HUES64 (cell line): ENCODE measurements at regions not wholly inside any gene's neighbourhood (a gene's known extent, or its start where the extent isn't known, plus 50 kb on each side); places are given as distances from the start of the nearest gene placed in this dataset.
"Not testable (repeated sequence)": the region's sequence is repeated elsewhere in the genome, so short reads cannot be mapped to it uniquely, and the experiment has no call there.

Experiments used
- H3K27ac ChIP-seq: 2 replicates; pipeline ENCODE4 v1.7.0; 2013; ENCODE audit warnings: low read depth, low read length, inconsistent platforms
- H3K27me3 ChIP-seq: 2 replicates; pipeline ENCODE4 v1.6.1; 2013; ENCODE audit warnings: mild to moderate bottlenecking, low read length; ENCODE audit not compliant: insufficient read depth
- H3K36me3 ChIP-seq: 2 replicates; pipeline ENCODE4 v1.6.1; 2013; ENCODE audit warnings: mild to moderate bottlenecking, low read length; ENCODE audit not compliant: insufficient read depth
- H3K4me1 ChIP-seq: 2 replicates; pipeline ENCODE4 v1.6.1; 2013; ENCODE audit warnings: mild to moderate bottlenecking, low read length, moderate library complexity; ENCODE audit not compliant: insufficient read depth
- H3K4me3 ChIP-seq: 2 replicates; pipeline ENCODE4 v1.5.1; 2013; ENCODE audit warnings: mild to moderate bottlenecking, low read length, moderate library complexity
- H3K9ac ChIP-seq: 2 replicates; pipeline ENCODE4 v1.6.1; 2013; ENCODE audit warnings: mild to moderate bottlenecking, low read depth, low read length
- H3K9me3 ChIP-seq: 2 replicates; pipeline ENCODE4 v1.6.1; 2013; ENCODE audit warnings: low read depth, low read length; ENCODE audit not compliant: insufficient read depth
- WGBS: fragments of 150-250, 120-280 bp; methylation state at CpG from one replicate; pipeline ENCODE4 v1.1.7; 2013; ENCODE audit warnings: missing lambda C conversion rate; 5-methylcytosine and 5-hydroxymethylcytosine counted together

DNA sequence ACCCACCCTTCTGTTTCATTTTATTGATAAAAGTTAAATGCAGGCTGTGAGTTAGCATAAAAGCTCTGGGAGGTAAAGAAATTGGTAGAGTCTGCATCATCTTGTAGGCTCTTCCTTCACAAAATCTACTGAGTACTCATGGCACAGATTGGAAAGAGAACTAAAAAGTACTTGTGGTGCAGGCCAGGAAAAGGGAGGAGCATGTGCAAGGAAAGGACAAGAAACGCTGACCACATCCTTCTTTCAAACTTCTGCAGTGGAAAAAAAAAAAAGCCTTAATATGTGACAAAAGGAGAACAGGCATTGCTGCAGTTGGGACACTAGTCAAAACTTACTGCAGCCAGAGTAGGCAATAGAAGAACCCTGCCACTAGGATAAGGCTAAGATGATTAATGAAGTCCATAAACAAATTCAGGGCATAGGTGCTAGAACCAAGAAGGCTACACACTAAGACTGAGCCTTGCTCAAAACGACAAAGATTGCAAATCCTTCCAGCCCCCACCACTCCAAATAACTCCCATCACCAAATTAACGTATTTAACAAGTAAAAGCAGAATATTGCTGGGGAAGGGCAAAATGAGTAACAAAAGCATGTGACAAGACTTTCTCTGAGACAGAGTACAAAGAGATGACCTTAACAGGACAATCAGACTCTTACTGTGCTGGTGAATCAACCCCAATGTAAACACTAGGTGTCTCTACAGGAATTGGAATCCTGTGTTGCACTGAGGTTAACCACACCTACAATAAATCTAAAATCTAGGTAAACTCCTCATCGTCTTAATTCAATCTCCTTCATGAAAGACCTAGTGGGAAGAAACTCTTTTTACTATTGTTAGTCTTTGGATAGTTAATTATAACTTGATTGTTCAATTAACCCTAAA, 1024.8 kb downstream of the TLE1 start:
- no peak overlapping the region for H3K9ac ChIP-seq
- no peaks in the 10 kb centered on the region for H3K27me3 ChIP-seq
- H3K27ac ChIP-seq, result no peak overlapping the region
- H3K4me3 ChIP-seq, result no peak overlapping the region
- 73% methylated on average over 3 of the region's 4 CpGs for WGBS
- no peaks in the 10 kb centered on the region for H3K36me3 ChIP-seq
- H3K9me3 ChIP-seq, result no peaks in the 10 kb centered on the region
- no peaks in the 10 kb centered on the region for H3K4me1 ChIP-seq

DNA sequence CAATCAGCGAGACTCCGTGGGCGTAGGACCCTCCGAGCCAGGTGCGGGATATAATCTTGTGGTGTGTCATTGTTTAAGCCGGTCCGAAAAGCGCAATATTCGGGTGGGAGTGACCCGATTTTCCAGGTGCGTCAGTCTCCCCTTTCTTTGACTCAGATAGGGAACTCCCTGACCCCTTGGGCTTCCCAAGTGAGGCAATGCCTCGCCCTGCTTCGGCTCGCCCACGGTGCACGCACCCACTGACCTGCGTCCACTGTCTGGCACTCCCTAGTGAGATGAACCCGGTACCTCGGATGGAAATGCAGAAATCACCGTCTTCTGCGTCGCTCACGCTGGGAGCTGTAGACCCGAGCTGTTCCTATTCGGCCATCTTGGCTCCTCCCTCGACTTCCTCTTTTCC, 1029.6 kb downstream of the TLE1 start:
- H3K4me1 ChIP-seq, H3K27me3 ChIP-seq, H3K36me3 ChIP-seq, H3K27ac ChIP-seq, H3K4me3 ChIP-seq, H3K9me3 ChIP-seq, H3K9ac ChIP-seq: not testable (repeated sequence)
- WGBS, result 94% methylated on average over 26 of the region's 26 CpGs

DNA sequence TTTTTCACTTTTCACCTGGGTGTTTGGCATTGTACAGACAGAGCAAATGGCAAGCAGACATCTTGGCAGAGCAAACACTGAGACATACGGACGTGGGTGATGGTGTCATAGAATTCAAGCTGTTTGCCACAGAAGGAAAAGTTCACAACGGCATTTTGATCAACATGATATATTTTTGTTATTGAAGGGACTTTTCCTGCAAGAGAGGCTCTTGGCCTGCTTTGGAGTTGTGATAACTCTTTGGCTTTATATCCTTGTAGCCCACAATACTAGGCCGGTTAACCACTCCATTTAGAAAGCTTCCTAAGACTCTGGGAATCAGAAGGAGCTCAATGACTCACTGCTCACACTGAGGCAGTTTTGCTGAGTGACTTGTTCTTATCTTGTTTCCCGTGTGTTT, 1038.3 kb downstream of the TLE1 start:
- 92% methylated on average over 5 of the region's 5 CpGs for WGBS

DNA sequence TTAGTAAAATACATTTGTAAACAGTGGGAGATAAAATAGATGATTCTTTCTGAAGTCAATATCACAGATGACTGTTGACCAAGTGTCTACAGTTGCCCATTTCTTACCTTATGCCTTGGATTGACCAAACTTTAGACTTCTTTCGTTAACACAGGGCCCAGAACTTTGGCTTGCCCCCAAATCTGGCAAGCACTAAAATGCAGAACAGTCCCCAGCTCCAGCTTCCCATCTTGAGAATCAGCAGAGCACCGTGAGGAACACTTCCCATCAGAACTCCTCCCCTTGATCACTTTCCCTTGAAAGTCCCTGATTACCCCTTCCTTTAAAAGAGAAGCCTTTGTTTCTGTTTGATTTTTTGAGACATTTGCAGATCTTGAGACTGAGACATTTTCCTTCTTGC, 1039.9 kb downstream of the TLE1 start:
- H3K9ac ChIP-seq, result no peak overlapping the region
- WGBS, result 90% methylated on average over 2 of the region's 2 CpGs
- no peaks in the 10 kb centered on the region for H3K36me3 ChIP-seq
- H3K4me3 ChIP-seq, result no peak overlapping the region
- H3K27me3 ChIP-seq, result no peaks in the 10 kb centered on the region
- H3K27ac ChIP-seq, result no peak overlapping the region
- no peaks in the 10 kb centered on the region for H3K9me3 ChIP-seq
- H3K4me1 ChIP-seq, result 0 out of 2 replicates have a peak, but pooled peaks cover 3% of the 10 kb centered on the region

More for the DNA sequence above, 1038.3 kb downstream of the TLE1 start:
- Histone ChIP-seq H3K27ac (no peak overlapping the region), H3K36me3 (no peaks in the 10 kb centered on the region), H3K4me3 (no peak overlapping the region), H3K9ac (no peak overlapping the region), H3K9me3 (no peaks in the 10 kb centered on the region), H3K27me3 (no peaks in the 10 kb centered on the region), H3K4me1 (0 out of 2 replicates have a peak, but pooled peaks cover 3% of the 10 kb centered on the region)

DNA sequence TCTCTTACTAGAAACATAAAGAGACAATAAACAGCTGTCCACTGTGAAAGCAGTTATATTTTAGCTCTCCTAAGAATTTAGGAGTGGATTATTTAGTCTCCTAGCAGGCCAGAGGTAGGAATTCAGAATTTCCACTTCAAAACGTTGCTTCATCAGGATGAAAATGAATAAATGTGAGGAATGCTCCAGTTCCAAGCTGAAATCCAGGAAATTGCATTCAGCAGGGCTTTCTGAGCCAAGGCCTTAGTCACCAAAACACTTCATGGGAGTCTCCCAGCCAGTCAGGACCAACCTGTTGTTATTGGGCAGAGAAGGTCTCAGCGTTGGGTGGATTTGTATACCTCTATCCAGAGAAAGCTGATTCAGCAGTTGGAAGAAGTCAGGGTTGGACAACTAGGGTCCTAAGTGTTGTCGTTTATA, 1040.3 kb downstream of the TLE1 start:
- Histone ChIP-seq H3K27ac (no peak overlapping the region), H3K9ac (no peak overlapping the region), H3K9me3 (no peaks in the 10 kb centered on the region), H3K27me3 (no peaks in the 10 kb centered on the region), H3K4me1 (0 out of 2 replicates have a peak, but pooled peaks cover 3% of the 10 kb centered on the region), H3K4me3 (no peak overlapping the region), H3K36me3 (no peaks in the 10 kb centered on the region)
- WGBS, result 79% methylated on average over 3 of the region's 3 CpGs

DNA sequence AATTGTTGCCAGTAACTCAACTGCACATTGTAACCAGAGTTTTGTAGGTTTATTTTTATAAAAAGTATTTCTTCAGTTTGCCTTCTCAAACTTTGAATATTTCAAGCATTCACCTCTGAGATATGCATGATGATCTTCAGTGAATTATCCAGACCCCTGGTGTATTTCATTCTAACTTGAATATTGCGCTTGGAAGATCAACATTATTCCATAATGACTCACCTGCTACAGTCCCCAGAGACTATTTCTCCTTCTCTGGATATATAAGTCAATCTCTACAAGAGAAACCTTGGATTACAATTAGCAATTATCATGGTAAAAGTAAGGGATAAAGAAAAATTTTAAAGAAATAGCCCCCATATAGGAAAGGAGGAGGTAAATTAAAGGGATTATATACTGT, 1041.0 kb downstream of the TLE1 start:
- WGBS, result 88% methylated on average over 1 of the region's 1 CpG
- Histone ChIP-seq H3K36me3 (no peaks in the 10 kb centered on the region), H3K27ac (no peak overlapping the region), H3K9me3 (no peaks in the 10 kb centered on the region), H3K4me3 (no peak overlapping the region), H3K4me1 (0 out of 2 replicates have a peak, but pooled peaks cover 3% of the 10 kb centered on the region), H3K27me3 (no peaks in the 10 kb centered on the region), H3K9ac (no peak overlapping the region)

DNA sequence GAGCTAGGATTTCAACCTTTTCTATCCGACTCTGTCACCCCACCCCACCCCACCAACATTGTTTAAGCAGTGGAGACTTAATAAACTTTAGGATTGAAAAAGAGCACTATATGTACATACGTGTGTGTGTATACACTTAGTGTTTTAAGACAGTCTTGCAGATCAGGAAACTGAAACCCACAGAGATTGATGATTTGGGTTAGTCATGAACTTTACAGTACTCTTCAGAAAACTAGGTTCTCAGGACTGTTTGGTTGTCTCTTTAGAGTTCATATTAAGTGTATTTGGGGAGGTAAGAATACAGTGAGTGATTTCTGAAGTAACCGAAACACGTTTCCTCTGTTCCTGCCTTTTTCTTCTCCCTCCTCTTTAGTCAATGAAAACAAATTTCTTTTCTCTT, 1043.1 kb downstream of the TLE1 start:
- WGBS, result 97% methylated on average over 1 of the region's 4 CpGs

DNA sequence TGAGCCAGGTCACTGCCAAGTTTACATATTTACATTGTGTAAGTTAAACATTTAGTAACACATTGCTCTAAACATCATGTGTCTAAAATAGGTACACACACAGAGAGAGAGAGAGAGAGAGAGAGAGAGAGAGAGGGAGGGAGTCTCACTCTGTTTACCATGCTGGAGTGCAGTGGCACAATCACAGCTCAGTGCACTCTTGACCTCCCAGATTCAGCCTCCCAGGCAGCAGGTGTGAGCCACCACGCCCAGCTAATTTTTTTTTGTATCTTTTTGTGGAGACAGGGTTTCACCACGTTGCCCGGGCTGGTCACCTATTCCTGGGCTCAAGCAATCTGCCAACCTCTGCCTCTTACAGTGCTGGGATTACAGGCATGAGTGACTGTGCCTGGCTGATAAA, 1045.3 kb downstream of the TLE1 start:
- 0 out of 2 replicates have a peak, but pooled peaks cover 3% of the 10 kb centered on the region for H3K4me1 ChIP-seq
- H3K36me3 ChIP-seq, result no peaks in the 10 kb centered on the region
- no peak overlapping the region for H3K4me3 ChIP-seq
- no peaks in the 10 kb centered on the region for H3K27me3 ChIP-seq
- no peak overlapping the region for H3K27ac ChIP-seq
- H3K9ac ChIP-seq, result no peak overlapping the region
- H3K9me3 ChIP-seq, result no peaks in the 10 kb centered on the region
- WGBS, result 90% methylated on average over 3 of the region's 3 CpGs

More for the DNA sequence above, 1043.1 kb downstream of the TLE1 start:
- Histone ChIP-seq H3K36me3 (no peaks in the 10 kb centered on the region), H3K4me1 (0 out of 2 replicates have a peak, but pooled peaks cover 3% of the 10 kb centered on the region), H3K9ac (no peak overlapping the region), H3K27me3 (no peaks in the 10 kb centered on the region), H3K9me3 (no peaks in the 10 kb centered on the region), H3K4me3 (no peak overlapping the region), H3K27ac (no peak overlapping the region)

DNA sequence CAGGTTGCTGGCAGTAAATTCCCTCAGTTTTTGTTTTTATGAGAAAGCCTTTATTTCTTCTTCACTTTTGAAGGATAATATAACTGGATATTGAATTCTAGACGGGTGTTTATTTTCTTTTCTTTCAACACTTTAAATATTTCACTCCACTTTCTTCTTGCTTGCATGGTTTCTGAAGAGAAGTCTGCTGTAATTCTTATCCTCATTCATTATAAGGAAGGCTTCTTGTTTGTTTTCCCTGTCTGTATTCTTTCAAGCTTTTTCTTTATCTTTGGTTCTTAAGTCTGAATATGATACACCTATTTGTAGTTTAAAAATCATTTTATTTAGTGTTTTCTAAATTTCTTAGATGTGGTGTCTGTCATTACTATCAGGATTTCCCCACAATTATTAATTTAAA, 1054.3 kb downstream of the TLE1 start:
- H3K27me3 ChIP-seq, result no peaks in the 10 kb centered on the region
- 0 out of 2 replicates have a peak, but pooled peaks cover 3% of the 10 kb centered on the region for H3K4me1 ChIP-seq
- no CpG with 5 or more reads among the region's 1 CpG for WGBS
- H3K4me3 ChIP-seq, result no peak overlapping the region
- H3K9me3 ChIP-seq, result peaks cover 13% of the 10 kb centered on the region
- no peak overlapping the region for H3K9ac ChIP-seq
- H3K36me3 ChIP-seq, result no peaks in the 10 kb centered on the region
- no peak overlapping the region for H3K27ac ChIP-seq

DNA sequence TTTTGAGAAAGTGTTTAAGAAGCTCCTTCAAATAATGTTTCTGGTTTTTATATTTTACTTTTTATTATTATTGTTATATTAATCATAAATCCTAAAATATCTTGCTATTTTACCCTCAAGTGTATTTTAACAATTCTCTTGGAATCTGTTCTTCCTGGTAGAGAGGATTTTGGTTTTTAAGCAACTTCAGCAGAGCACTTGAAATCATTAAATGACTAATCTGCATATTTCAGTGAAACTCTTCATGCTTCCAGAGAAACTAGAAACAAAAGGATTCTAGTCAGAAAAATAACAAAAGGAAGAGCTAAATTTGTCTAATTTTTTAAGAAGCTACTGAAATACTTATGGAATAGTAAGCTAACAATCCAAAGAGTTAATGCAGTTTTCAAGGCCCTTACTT, 1057.3 kb downstream of the TLE1 start:
- Histone ChIP-seq H3K4me3 (no peak overlapping the region), H3K27ac (no peak overlapping the region), H3K27me3 (no peaks in the 10 kb centered on the region), H3K4me1 (0 out of 2 replicates have a peak, but pooled peaks cover 3% of the 10 kb centered on the region), H3K9me3 (peaks cover 13% of the 10 kb centered on the region), H3K9ac (no peak overlapping the region), H3K36me3 (no peaks in the 10 kb centered on the region)

DNA sequence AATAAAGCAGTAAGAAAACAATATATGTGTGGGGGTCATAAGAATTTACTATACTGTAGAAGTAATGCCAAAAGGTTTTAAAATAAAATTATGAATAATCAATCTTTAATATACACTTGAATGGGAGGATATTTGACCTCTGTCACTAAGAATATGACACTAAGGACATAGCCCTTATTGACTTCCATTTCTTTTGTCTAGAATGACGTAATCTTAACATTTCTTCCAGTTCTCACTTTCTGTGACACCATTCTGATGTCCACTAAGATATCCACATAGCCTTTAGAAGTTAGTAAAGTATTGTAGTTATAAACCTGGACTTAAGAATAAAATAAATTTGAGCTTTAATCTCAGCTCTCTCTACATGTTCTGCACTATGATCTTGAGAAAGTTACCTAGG, 1050.7 kb downstream of the TLE4 start:
- H3K27ac ChIP-seq, result no peak overlapping the region
- H3K4me1 ChIP-seq, result no peaks in the 10 kb centered on the region
- no peaks in the 10 kb centered on the region for H3K27me3 ChIP-seq
- H3K36me3 ChIP-seq, result no peaks in the 10 kb centered on the region
- H3K9me3 ChIP-seq, result no peaks in the 10 kb centered on the region
- no peak overlapping the region for H3K4me3 ChIP-seq
- no peak overlapping the region for H3K9ac ChIP-seq
- WGBS, result 88% methylated on average over 1 of the region's 1 CpG
